GM23338 (cell line): ENCODE measurements at regions not wholly inside any gene's neighbourhood (a gene's known extent, or its start where the extent isn't known, plus 50 kb on each side); places are given as distances from the start of the nearest gene placed in this dataset.

Experiments
- CTCF ChIP-seq, 2 experiments: fragments of 200-600 bp in 1 of 2; sonication (generic) in 1 of 2; conservative IDR thresholded peaks; 2 replicates each; pipeline versions ENCODE4 v1.5.1 to v1.6.1; 2016 to 2017; ENCODE audit warnings: antibody characterized with exemption in 2 of 2, low read depth in 2 of 2, mild to moderate bottlenecking in 2 of 2, moderate library complexity in 1 of 2
- NANOG ChIP-seq: IDR thresholded peaks from 2 replicates; pipeline ENCODE4 v1.6.1; 2016; ENCODE audit warnings: antibody characterized with exemption, borderline replicate concordance
- POLR2AphosphoS5 ChIP-seq: IDR thresholded peaks from 2 replicates; pipeline ENCODE4 v1.6.1; 2016; ENCODE audit warnings: antibody characterized with exemption, low read depth

GRCh38 chr20:4533368-4534133, 152.7 kb upstream of the PRNP start:
- TF ChIP-seq NANOG, result no peak
- TF ChIP-seq CTCF (conservative IDR thresholded peaks at IDR 0.05; ENCODE audit: low read depth in 2 of 2), result no peak
- no peak for TF ChIP-seq POLR2AphosphoS5
